Left renal cortex interstitium (tissue), 4 donors: ENCODE measurements at regions not wholly inside any gene's neighbourhood (a gene's known extent, or its start where the extent isn't known, plus 50 kb on each side); places are given as distances from the start of the nearest gene placed in this dataset.

Source experiments
- DNase-seq, 4 donors: peaks; one replicate each; pipeline ENCODE4 v3.0.0-alpha.2; 2013; ENCODE audit warnings: low read depth in 4 of 4, low spot score in 2 of 4, missing footprints in 1 of 4

- no peak for DNase-seq
Observed at GRCh38 chrX:131763674-131764073, 219.8 kb downstream of the OR13H1 start.

GRCh38 chrX:131764216-131764615 lies 220.3 kb downstream of the OR13H1 start:
- no peak for DNase-seq

GRCh38 chrX:131778269-131779218 lies 234.7 kb downstream of the OR13H1 start:
- no peak for DNase-seq

DNA sequence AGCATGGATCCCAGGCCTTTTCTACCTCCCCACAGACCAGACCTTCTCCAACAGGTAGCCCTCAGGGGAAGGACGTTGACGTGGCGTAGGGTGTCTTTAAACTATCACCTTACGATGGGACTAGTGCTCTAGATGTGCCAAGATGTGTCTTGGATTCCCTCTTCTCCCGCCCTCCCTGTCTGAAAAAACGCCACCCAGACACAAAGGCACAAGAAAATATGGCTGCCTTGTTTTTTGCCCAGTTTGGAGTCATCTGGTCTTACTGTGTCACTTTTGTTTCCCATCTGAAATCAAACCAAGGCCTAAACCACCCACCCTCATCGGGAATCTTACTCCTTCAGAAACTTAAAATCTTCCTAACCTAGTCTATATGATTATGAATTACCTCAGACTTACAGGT lies 235.4 kb downstream of the OR13H1 start:
- DNase-seq, result no peak

DNA sequence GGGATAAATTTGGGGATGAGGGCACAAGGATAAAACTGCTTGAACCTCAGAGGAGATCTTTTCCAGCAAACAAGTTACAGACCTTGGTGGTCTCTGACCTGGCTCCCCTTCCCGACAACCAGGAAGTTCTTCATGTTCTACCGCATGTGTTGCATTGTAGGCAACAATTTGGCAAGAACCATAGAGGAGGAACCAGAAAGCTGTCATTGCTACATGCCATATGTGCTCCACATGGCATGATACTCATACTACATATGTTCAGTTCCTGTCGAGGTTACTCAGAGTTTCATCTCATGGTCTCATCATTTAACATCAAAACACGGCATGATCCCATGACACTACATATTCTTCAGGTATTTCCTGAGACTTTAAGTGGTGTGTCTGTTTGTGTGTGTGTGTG lies 235.9 kb downstream of the OR13H1 start:
- no peak for DNase-seq

- no peak for DNase-seq
Observed at GRCh38 chrX:131782646-131783045, 238.8 kb downstream of the OR13H1 start.

DNA sequence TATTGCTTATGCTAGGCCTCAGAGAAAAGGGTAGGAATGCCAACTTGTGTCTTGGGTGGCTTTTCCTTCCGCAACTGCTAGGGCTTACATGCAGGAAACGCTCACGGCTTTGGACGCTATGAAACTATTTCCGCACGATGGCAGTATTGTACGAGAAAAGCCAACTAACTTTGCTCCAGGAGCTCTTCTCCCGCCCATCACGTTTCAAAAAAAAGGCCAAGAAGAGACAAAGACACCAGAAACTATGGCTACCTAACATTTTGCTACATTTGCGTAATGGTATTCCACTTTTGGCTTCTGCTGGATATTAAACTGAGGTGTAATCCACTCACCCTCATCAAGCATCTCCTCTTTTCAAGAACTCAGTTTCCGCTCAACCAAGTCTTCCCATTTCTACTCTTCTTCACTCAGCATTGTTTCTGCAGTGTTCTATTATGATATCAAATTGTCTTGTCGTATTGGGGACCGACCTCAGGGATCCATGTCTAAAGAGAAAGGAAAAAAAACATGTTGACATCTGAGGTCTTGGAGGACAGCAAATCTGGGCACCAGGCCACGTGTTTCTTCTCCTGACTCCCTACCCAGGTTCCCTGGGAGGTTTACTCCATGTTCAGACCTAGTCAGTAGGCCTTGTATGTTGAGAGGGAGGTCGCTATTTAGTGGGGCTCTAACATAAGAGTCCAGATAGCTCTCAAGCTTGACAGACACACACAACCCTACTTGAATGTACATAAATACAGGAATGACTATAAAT lies 239.4 kb upstream of the STK26 start:
- DNase-seq, result no peak

GRCh38 chrX:131789664-131790063 lies 233.4 kb upstream of the STK26 start:
- DNase-seq, result no peak

DNA sequence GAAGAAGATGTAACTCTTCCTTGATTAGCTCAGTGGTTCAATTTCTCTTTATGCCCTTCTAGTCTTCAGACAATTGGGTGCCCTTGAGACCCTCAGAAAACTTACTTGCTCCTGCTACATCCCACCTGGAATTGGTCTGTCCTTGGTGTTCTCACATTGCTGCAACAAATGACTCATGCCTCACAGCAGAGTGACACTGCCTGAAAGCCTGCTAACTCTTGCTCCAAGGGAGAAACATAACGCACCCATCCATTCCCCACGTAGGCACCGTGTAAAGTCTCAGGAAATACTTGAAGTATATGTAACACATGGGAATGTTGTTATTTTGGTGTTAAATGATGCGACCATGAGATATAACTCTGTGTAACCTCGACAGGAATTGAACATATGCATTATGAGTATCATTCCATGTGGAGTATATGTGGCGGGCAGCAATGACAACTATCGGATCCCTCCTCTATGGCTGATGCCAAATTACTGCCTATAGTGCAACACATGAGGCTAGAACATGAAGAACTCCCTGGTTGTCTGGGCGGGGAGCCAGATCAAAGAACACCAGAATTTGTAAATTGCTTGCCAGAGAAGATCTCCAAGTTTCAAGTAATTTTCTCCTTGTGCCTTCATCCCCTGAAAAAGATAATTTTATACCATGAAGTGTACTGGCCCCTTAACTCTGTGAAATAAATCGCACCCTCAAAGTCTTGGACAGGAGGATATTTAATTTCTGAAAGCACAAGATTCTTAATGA lies 231.3 kb upstream of the STK26 start:
- DNase-seq, result no peak

GRCh38 chrX:131792356-131792749 lies 230.7 kb upstream of the STK26 start:
- no peak for DNase-seq

DNA sequence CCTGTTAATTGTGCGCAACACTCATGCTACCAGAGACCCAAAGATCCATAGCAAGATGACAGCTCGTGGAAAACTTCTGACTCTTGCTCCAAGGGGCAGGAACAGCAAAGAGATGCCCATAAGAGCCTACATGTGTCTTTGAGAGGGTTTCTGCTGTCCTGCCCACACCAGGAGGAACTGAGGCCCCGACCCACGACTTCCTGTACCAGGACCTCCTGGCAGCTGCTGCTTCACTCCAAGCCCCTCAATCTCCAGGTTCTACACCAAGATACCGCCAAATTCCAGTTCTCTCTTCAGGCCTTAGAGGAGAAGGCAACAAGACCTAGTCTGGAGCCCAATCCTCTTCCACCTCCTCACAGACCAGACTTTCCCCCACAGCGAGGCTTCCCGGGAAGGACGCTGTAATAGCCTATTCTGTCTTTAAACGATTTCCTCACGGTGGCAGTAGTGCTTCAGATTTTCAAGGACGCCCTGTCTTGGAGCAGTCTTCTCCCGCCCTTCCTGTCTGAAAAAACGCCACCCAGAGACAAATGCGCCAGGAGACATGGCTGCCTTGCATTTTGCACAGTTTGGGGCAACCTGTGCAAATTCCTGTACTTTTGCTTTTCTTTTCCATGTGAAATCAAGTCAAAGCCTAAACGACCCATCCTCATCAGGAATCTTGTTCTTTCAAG lies 230.2 kb upstream of the STK26 start:
- DNase-seq, result no peak

- DNase-seq, result no peak
Observed at GRCh38 chrX:131795442-131796229, 227.5 kb upstream of the STK26 start.

- DNase-seq, result no peak
Observed at GRCh38 chrX:131801066-131801465, 222.0 kb upstream of the STK26 start.

DNA sequence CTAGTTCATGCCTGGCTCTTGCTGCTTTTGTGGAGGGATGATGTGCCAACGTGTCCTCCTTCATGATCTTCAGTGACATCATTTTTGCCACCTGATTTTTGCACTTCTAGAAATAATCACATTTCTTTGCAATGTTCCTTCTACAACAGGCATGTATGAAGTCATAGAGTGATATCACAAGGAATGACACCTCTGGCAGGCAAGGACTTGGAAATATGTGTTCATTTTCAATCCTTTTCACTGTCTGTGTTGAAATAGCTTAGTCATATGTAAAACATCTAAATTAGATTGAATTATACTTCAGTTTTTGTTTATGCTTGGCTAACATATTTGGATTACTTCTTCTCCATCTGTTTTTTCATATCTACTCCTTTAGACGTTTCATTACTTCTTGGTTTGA lies 221.2 kb upstream of the STK26 start:
- DNase-seq, result no peak

- no peak for DNase-seq
Observed at GRCh38 chrX:131802836-131803626, 220.1 kb upstream of the STK26 start.

DNA sequence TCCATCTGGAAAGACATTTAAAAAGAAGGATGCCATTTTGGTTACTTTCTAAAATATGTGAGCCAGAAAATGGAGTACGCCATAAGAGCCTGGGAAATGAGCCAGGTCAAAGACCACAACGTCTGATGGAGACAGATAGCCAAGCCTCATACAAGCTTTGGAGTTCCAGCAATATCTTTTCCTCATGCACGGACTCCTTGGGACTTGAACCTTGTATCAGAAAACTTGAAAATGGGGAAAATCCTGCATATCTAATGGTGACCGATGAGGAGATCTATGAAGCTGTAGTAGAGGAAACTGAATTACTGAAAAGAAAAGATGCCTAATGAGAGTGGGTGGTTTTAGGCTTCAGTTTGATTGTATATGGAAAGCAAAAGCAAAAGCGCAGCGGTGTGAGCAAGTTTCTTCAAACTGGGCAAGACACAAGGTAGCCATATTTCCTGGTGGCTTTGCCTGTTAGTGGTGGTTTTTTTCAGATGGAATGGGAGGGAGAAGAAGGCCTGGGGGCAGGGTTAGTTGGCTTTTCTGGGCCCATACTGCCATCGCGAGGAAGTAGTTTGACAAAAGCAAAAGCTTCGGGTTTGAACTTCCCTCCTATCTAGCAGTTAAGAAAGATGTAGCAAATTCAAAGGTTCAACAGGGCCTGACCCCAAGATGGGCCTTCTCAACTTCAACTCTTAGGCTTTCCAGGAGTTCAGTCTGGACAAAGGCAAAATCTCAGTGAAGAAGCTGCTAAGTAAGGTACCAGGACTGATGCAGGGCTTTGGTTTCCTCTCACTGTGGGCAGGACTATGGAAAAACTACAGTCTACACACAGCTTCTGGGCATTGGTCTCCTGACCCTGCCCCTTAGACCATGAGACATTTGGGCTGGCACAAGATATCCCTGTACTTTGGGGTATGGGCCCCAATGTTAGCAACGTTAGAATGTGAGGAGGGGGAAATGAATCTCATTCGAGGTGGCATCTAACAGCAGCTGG lies 210.0 kb upstream of the STK26 start:
- no peak for DNase-seq

- no peak for DNase-seq
Observed at GRCh38 chrX:131816551-131817136, 206.5 kb upstream of the STK26 start.
